NCI-H146 treated with DMSO at 0.1 percent for 48 hours (cell line): ENCODE measurements at regions not wholly inside any gene's neighbourhood (a gene's known extent, or its start where the extent isn't known, plus 50 kb on each side); places are given as distances from the start of the nearest gene placed in this dataset.
"Not testable (repeated sequence)": the region's sequence is repeated elsewhere in the genome, so short reads cannot be mapped to it uniquely, and the experiment has no call there.

Experiments used
- DNase-seq: peaks from one replicate; lab custom pipeline; 2025; ENCODE audit not compliant: unreplicated experiment; lab: John Stamatoyannopoulos, UW

DNA sequence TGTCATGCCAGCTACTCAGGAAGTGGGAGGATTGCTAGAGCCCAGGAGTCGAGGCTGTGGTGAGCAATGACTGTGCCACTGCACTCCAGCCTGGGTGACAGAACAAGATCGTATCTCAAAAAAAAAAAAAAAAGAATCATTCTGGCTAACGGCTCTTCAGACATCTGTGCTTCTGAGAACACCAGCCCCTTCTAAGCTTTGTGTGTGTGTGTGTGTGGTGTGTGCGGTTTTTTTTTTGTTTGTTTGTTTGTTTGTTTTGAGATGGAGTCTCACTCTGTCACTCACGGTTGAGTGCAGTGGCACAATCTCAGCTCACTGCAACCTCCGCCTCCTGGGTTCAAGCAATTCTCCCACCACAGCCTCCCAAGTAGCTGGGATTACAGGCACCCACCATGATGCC, 79.4 kb upstream of the DRD5 start:
- not testable (repeated sequence) for DNase-seq

DNA sequence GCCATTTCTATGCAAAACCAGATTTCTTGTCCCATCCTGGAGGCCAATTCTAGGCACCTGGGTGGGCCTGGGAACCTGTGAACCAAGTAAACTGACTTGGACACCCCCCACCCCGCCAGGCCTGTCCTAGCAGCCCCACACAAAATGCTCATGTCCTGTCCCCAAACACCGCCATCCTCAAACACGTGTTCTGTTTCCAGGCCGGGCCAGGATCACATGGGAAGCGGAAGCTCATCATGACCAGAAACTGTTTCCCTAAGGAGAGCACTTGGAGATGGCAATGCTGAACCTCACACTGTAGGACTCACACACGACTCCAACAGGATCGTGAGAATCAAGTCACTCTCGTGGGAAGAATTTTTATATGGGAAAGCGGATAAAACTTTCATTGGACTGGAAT, 78.7 kb upstream of the DRD5 start:
- DNase-seq, result not testable (repeated sequence)

DNA sequence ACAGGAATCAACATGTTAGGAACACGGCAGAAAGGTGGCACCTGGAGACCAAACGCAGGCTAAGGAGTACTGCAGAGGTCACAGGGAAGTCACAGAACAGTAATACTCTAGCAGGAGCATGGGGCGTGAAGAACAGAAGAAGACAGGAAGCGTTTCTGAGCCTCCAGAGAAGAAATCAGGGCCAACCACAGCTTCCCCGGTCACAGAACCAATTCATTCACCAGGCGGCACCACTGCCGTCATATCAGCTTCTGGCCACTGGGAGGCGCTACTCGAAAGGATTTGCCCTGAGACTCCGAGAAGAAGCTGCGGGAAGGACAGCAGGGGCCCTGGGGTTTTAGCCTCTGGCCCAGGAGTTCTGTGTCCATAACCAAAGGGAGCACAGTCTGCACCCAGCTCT, 78.0 kb upstream of the DRD5 start:
- peak; percentile 77 for DNase-seq

DNA sequence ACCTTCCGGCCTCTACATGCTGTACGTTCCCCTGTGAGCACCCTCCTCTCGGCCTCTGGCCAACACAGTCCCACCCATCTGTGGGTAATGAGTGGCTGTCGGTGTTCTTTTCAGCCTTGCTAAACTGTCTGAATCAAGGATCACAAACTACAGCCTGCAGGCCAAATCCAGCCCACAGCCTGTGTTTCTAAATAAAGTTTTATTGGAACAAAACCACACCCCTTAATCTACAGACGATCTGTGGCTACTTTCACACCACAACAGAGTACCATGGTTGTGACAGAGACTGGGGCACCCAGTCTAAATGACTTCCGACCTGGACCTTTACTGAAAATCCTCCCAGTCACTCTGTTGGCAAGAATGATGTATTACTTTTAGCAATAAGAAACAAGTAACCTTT, 77.3 kb upstream of the DRD5 start:
- not testable (repeated sequence) for DNase-seq

DNA sequence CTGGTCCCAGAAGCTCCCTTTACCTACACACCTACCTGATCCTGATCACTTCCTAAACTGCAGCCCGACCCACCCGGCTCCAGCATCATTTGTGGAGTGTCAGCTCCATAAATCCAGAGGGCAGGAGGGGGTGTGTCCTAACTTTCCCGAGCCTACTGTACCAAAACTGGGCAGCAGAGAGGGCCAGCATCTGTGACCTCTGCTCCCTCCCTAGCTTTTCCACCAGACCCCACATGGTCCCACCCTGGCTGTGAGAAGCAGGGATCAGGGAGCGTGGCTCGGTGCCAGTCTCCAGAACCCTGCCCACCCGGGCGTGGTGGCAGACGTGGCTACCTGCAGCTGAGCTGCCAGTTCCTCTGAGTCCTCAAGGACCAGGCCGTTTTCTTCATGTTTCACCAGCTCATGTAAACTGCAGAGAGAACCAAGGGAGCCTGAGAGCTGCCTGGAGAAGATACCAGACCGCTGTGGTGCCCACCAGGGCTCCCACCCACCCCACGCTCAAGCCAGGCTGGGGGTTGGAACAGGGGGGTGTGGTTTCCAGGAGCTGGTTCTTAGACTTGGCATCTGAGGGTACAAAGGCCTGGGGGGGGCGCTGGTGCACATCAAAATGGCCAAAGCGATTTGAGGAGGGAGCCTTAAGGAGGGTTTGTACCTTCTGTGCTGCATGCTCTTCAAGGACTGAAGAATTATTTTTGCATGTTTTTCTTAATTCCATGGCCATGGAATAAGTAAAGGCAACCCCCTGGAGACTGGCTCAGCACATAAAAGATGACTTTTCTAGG, 76.7 kb upstream of the DRD5 start:
- DNase-seq, result no peak

DNA sequence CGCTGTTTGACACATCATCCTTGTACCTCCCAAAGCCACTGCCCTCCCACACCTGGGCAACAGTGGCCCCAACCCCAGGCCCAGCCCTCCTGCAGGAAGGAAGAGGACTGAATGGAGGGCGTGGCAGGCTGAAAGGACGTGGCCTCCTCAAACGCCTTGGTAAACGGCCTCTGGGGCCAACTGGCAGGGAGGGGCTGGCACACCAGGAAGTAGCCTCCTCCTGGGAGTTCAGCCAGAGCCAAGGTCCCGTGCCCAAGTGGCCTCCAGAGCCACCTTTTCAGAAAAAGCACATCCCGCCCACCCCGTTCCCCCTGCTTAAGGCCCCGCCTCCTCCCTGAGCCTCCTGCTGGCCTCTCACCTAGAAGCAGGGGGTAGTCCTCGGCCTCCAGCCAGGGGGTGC, 74.2 kb upstream of the DRD5 start:
- DNase-seq, result not testable (repeated sequence)

DNA sequence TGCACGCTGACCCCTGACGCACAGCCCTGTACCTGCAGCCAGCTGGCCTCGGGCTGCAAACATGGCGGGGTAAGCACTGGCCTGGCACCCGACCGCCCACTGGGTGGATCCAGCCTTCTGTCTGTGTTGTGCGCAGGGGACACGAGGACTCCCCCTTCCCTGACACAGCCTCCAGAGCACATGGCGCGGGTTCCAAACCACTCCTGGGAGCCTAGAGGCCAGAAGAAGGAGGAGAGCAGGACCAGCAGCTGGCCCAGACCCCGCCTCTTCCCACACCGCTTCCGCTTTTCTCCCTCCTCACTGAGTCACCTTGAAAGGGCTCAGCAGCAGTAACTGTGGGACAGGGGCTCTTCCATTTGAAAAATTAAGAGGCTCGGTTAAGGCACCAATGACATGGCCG, 73.5 kb upstream of the DRD5 start:
- not testable (repeated sequence) for DNase-seq

DNA sequence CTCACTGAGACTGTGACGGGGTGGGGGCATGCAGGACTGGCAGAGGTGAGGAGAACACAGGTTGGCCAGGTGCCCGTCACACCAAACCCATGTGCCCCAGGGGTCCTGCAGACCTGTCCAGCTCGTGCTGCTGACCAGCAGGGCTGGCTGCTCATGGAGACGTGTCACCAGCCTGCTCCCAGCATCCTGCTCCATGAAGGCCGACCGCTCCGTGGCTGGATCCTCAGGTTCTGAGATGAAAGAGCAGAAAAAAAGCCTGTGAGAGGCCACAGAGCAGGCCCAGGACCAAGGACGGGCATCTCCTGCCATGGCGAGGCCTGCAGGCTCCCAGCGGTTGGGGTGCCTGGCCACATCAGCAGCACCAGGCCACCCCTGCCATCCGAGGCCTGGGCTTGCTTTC, 71.7 kb upstream of the DRD5 start:
- no peak for DNase-seq

DNA sequence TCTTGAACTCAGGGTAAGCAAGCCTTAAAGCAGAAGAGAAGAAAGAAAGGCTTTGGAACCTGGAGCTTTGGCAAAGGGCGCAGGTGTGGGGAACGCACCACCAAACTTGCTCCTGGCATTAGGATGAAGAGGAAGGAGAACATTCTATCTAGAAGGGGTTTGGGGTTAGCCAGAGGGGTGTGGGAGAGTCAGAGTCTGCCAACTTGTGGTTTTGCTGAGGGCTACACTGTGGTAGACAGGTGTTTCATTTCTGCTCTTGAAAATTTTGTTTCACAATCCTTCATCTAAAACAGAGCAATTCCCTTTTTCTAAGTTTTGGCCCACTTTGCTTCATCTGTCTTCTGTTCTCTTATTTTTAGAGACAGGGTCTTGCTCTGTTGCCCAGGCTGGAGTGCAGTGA, 66.2 kb upstream of the DRD5 start:
- DNase-seq, result not testable (repeated sequence)

DNA sequence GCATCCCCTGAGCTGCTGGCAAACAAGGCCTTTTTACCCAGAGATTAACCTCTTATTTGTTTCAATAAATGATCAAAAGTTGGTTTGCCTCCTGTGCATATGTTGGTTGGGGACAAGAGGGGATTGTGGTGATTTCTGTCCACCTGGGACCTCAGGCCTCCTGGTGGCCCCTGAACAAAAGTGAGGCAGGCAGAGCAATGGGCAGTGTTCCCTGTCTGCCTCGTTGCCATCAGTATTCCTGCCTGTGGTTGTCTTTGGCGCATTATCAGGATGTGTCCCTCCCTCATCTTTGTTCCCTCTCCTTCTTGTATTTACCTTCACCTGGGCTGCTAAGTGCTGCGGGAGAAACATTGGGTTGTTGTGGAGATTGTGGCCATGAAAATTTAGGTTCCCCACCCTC, 65.3 kb upstream of the DRD5 start:
- DNase-seq, result no peak

DNA sequence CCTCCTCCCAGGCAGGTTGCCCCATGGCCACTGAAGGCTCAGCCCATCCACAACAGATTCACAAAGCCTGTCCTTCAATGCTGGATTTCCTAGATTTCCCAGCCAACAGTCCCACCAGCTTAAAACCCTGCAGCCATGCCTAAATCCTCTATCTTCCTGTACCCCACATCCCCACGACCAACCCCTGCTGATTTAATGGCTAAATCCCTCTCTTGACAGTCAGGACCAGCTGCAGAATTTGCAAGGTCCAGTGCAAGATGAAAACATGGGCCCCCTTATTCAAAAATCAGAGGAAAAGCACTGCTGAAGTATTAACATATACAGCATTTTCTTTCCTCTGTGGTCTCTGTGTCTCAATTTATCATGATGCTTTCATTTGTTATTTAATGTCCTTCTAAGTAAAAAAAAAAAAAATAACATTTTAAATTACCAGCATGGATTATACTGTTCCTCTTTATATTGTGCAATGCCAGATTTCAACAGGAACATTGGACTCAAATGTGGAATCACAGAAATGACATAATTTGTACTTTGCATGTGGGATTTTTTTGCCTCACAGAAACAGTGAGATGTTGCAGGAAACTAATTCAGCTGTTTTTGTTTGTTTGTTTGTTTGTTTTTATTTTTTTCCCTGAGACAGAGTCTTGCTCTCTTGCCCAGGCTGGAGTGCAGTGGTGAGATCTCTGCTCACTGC, 63.0 kb upstream of the DRD5 start:
- DNase-seq, result not testable (repeated sequence)

DNA sequence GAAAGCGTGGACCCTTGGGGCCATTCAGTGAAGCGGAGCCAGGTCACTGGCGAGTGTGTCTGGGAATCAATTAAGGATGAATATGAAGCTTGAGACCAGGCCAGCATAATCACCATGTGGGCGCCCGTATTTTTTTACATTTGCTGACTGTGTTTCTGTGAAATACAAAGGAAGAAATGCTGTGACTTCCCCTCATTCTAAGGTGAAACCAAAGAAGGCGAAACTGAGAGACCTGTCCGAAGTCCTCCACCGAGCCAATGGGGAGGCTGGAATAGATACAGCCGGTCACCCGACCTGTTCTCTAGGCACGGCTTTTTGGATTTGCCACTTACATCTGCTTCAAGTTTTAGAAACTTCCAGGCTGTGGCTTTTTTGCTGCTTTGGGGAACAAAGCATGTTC, 59.3 kb upstream of the DRD5 start:
- not testable (repeated sequence) for DNase-seq
